Prostate gland (tissue), 2 donors: ENCODE measurements at regions not wholly inside any gene's neighbourhood (a gene's known extent, or its start where the extent isn't known, plus 50 kb on each side); places are given as distances from the start of the nearest gene placed in this dataset.
A peak's percentile ranks its signal among the peaks of the same experiment; 100 is the strongest.
"Not testable (repeated sequence)": the region's sequence is repeated elsewhere in the genome, so short reads cannot be mapped to it uniquely, and the experiment has no call there.

Experiments used
- DNase-seq: peaks from one replicate; pipeline ENCODE4 v3.0.0-alpha.2; 2019; ENCODE audit warnings: low spot score
- H3K27ac ChIP-seq, 2 donors: fragments of 200-600 bp; sonication (generic); 2 replicates each; pipeline ENCODE4 v1.5.1; 2017 to 2019
- H3K27me3 ChIP-seq: fragments of 200-600 bp; sonication (generic); replicated peaks from 2 replicates; pipeline ENCODE4 v1.5.1; 2019; ENCODE audit not compliant: insufficient read depth
- H3K36me3 ChIP-seq, 2 donors: fragments of 200-600 bp; sonication (generic); 1 replicate in 1 of 2; 2 replicates in 1 of 2; pipeline versions ENCODE4 v1.5.1 to v1.8.1; 2017 to 2019
- H3K4me1 ChIP-seq: fragments of 200-600 bp; sonication (generic); replicated peaks from 2 replicates; pipeline ENCODE4 v1.5.1; 2019
- H3K4me3 ChIP-seq, 2 donors: fragments of 200-600 bp; sonication (generic); 2 replicates each; pipeline ENCODE4 v1.5.1; 2017 to 2019
- H3K9me3 ChIP-seq: fragments of 200-600 bp; sonication (generic); 2 replicates; pipeline ENCODE4 v1.5.1; 2017
- CTCF ChIP-seq, 4 experiments: fragments of 200-600 bp in 2 of 4; fragments of 450-650 bp in 2 of 4; sonication (generic) in 2 of 4; IDR thresholded peaks; 1 replicate in 3 of 4; 2 replicates in 1 of 4; pipeline ENCODE4 v1.5.1; 2016 to 2019; ENCODE audit warnings: antibody characterized with exemption in 4 of 4, mild to moderate bottlenecking in 2 of 4, moderate library complexity in 2 of 4
- POLR2A ChIP-seq: fragments of 450-650 bp; IDR thresholded peaks from one replicate; pipeline ENCODE4 v1.6.1; 2016; ENCODE audit warnings: antibody characterized with exemption, mild to moderate bottlenecking
- POLR2AphosphoS5 ChIP-seq: sonication (generic); formaldehyde crosslinking; IDR thresholded peaks from one replicate; pipeline ENCODE4 v1.6.1; 2017; ENCODE audit warnings: antibody characterized with exemption
- WGBS: methylation state at CpG from one replicate; pipeline ENCODE4 v1.1.5; 2018; 5-methylcytosine and 5-hydroxymethylcytosine counted together
- intact Hi-C: fragments of 100-400 bp; cut with DNase I; formaldehyde crosslinking; loops from one replicate; pipeline ENCODE4 v1.14.2; 2022

GRCh38 chr10:11685787-11686218 is 56.4 kb upstream of the ECHDC3 start:
- no peak overlapping the region for H3K4me3 ChIP-seq
- H3K9me3 ChIP-seq = no peaks in the 10 kb centered on the region
- peak; percentile 46 for DNase-seq
- 5% methylated on average over 7 of the region's 7 CpGs for WGBS
- TF ChIP-seq CTCF (IDR thresholded peaks at IDR 0.05) = no peak
- TF ChIP-seq POLR2A = no peak
- TF ChIP-seq POLR2AphosphoS5 = no peak
- no peaks in the 10 kb centered on the region for H3K27me3 ChIP-seq
- no peaks in the 10 kb centered on the region for H3K36me3 ChIP-seq
- H3K4me1 ChIP-seq = peaks cover 7% of the 10 kb centered on the region
- intact Hi-C loops = loop anchor here (5.0 kb wide), 1 partner anchor 74 kb away; the partner anchor contains the start of gene USP6NL
- peak overlapping the region; percentile 71 to 74 for H3K27ac ChIP-seq

- 9% methylated on average over 26 of the region's 26 CpGs for WGBS
Measured at GRCh38 chr10:11684717-11685645, 57.2 kb upstream of the ECHDC3 start.

GRCh38 chr10:11684341-11684716 is 57.9 kb upstream of the ECHDC3 start:
- H3K4me3 ChIP-seq, DNase-seq, H3K9me3 ChIP-seq, H3K27me3 ChIP-seq, intact Hi-C loops, H3K36me3 ChIP-seq, H3K4me1 ChIP-seq: not testable (repeated sequence)
- peak overlapping the region; percentile 71 to 74 for H3K27ac ChIP-seq
- WGBS = 69% methylated on average over 4 of the region's 4 CpGs

More at GRCh38 chr10:11684717-11685645, 57.2 kb upstream of the ECHDC3 start:
- peaks cover 7% of the 10 kb centered on the region for H3K4me1 ChIP-seq
- H3K9me3 ChIP-seq = no peaks in the 10 kb centered on the region
- no peaks in the 10 kb centered on the region for H3K36me3 ChIP-seq
- H3K27me3 ChIP-seq = no peaks in the 10 kb centered on the region
- intact Hi-C loops = loop anchor here (5.0 kb wide), 1 partner anchor 73 kb away; the partner anchor contains the start of gene USP6NL
- no peak overlapping the region for H3K4me3 ChIP-seq
- TF ChIP-seq CTCF (IDR thresholded peaks at IDR 0.05) (no peak), POLR2AphosphoS5 (peak; percentile 54)
- peak overlapping the region; percentile 71 to 74 for H3K27ac ChIP-seq
- peak; percentile 88 for DNase-seq

GRCh38 chr10:11683529-11684320 is 58.5 kb upstream of the ECHDC3 start:
- peak; percentile 33 for DNase-seq
- Histone ChIP-seq H3K4me1 (peaks cover 7% of the 10 kb centered on the region), H3K4me3 (no peak overlapping the region), H3K36me3 (no peaks in the 10 kb centered on the region), H3K27ac (no peak overlapping the region), H3K9me3 (no peaks in the 10 kb centered on the region), H3K27me3 (no peaks in the 10 kb centered on the region)
- TF ChIP-seq CTCF (IDR thresholded peaks at IDR 0.05) (no peak), POLR2A (no peak), POLR2AphosphoS5 (peak; percentile 49)
- intact Hi-C loops = no loop called here
- 84% methylated on average over 14 of the region's 14 CpGs for WGBS

GRCh38 chr10:11682851-11683250 is 59.3 kb upstream of the ECHDC3 start:
- Histone ChIP-seq H3K9me3 (no peaks in the 10 kb centered on the region), H3K4me3 (no peak overlapping the region), H3K4me1 (peaks cover 7% of the 10 kb centered on the region), H3K27me3 (no peaks in the 10 kb centered on the region), H3K36me3 (no peaks in the 10 kb centered on the region), H3K27ac (no peak overlapping the region)
- TF ChIP-seq POLR2AphosphoS5 = no peak
- TF ChIP-seq POLR2A = no peak
- TF ChIP-seq CTCF (IDR thresholded peaks at IDR 0.05) = no peak
- WGBS = 71% methylated on average over 14 of the region's 14 CpGs
- DNase-seq = no peak
- intact Hi-C loops = no loop called here
